ENCODE measurements at regions not wholly inside any gene's neighbourhood (a gene's known extent, or its start where the extent isn't known, plus 50 kb on each side); places are given as distances from the start of the nearest gene placed in this dataset.
"Not testable (repeated sequence)": the region's sequence is repeated elsewhere in the genome, so short reads cannot be mapped to it uniquely, and the experiment has no call there.

GRCh38 chr9:78982849-78983248 lies 588.9 kb upstream of the TLE4 start:
- Histone ChIP-seq H3K9ac (ENCODE audit: low read depth in 2 of 2, low read length in 2 of 2) (no peak overlapping the region), H3K4me1 (no peaks in the 10 kb centered on the region), H3K9me3 (peaks cover 3% of the 10 kb centered on the region), H3K27me3 (no peaks in the 10 kb centered on the region), H3K36me3 (no peaks in the 10 kb centered on the region), H3K4me3 (no peak overlapping the region), H3K27ac (no peak overlapping the region)
- intact Hi-C loops (cut with DNase I) = no loop called here
- TF ChIP-seq, protein P1, sequence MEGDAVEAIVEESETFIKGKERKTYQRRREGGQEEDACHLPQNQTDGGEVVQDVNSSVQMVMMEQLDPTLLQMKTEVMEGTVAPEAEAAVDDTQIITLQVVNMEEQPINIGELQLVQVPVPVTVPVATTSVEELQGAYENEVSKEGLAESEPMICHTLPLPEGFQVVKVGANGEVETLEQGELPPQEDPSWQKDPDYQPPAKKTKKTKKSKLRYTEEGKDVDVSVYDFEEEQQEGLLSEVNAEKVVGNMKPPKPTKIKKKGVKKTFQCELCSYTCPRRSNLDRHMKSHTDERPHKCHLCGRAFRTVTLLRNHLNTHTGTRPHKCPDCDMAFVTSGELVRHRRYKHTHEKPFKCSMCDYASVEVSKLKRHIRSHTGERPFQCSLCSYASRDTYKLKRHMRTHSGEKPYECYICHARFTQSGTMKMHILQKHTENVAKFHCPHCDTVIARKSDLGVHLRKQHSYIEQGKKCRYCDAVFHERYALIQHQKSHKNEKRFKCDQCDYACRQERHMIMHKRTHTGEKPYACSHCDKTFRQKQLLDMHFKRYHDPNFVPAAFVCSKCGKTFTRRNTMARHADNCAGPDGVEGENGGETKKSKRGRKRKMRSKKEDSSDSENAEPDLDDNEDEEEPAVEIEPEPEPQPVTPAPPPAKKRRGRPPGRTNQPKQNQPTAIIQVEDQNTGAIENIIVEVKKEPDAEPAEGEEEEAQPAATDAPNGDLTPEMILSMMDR (IDR thresholded peaks at IDR 0.05) = no peak
- no peak for DNase-seq

DNA sequence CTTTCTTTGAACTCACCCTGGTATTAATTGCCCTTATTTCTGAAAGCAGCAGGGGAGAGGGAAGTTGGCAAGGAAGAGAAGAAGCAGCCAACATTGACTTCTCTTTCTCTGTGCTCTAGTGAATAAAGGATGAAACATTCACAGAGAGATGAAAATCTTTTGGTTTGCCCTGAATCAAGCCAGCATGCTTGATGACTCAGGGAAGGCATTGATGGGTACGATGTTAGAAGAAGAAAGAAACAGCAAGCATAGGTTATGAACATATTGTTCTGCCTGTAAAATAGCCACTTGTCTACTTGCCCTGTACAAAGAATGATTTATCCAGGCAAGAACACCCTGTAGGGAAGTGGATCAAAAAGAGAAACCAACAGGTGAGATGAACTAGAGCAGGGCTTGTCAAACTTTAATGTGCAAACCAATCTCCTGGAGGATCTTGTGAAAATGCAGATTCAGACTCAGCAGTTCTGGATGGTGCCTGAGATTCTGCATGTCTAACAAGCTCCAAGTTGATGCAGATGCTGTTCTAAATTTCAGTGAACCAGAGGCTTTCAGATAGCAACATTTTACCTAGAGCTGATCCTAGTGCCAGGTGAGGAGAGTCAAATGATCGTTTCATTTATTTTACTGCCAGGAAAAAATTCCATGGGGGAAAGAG lies 586.6 kb upstream of the TLE4 start:
- Histone ChIP-seq H3K27me3 (no peaks in the 10 kb centered on the region), H3K9me3 (peaks cover 3% of the 10 kb centered on the region), H3K4me3 (no peak overlapping the region), H3K4me1 (no peaks in the 10 kb centered on the region), H3K27ac (no peak overlapping the region), H3K9ac (ENCODE audit: low read depth in 2 of 2, low read length in 2 of 2) (no peak overlapping the region), H3K36me3 (no peaks in the 10 kb centered on the region)
- intact Hi-C loops (cut with DNase I) = no loop called here
- DNase-seq = no peak
- TF ChIP-seq, protein P1 (IDR thresholded peaks at IDR 0.05) = no peak

DNA sequence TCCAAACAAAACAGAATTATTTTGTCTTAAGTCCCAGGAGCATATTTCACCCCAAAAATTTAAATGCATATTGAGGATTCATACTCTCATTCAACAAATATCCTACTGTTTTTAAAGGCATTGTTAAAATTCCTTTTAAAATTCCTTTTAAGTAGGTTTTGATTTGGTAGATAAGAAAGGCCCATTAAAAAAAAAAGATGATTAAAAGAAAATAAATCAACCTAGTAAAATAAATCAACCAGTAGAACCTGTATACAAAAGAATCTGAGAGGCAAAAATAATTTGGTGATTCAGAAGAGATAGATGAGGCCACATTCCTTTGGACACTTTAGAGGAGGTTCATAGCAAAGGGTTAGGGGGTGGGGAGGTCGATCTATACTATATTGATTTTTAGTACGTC lies 585.3 kb upstream of the TLE4 start:
- TF ChIP-seq, protein P1 (IDR thresholded peaks at IDR 0.05) = no peak
- H3K27me3 ChIP-seq = no peaks in the 10 kb centered on the region
- DNase-seq = no peak
- H3K27ac ChIP-seq = no peak overlapping the region
- intact Hi-C loops (cut with DNase I) = no loop called here
- H3K9ac ChIP-seq (ENCODE audit: low read depth in 2 of 2, low read length in 2 of 2) = no peak overlapping the region
- H3K9me3 ChIP-seq = peaks cover 3% of the 10 kb centered on the region
- no peak overlapping the region for H3K4me3 ChIP-seq
- no peaks in the 10 kb centered on the region for H3K4me1 ChIP-seq
- no peaks in the 10 kb centered on the region for H3K36me3 ChIP-seq

DNA sequence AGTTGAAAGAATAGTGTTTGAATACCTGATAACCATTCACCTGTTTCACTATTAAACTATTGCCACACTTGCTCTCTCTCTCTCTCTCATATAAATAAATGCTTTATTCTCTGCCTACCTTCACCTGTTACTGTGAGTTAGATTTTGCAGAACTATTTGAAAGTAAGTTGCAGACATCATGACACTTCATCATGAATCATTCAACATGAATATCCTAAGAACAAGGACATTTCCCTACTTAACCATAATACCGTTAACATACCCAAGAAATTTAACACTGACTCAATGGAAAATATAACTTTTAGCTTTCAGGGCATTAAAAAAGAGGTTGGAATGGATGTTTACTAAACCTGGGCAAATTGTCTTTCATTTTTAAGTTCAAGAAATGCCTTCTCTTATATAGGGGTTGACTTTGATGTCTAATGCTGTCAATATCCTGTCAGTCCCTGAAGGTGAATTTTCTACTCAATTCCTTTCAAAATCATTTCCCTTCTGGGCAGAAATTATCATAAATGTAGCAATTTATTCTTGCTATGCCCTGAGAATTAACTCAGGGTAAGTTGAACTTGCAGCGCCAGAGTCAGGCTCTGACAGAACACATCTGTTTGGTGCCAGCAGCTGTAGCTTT lies 582.6 kb upstream of the TLE4 start:
- intact Hi-C loops (cut with DNase I) = no loop called here
- H3K9ac ChIP-seq (ENCODE audit: low read depth in 2 of 2, low read length in 2 of 2) = no peak overlapping the region
- H3K4me3 ChIP-seq = no peak overlapping the region
- TF ChIP-seq, protein P1 (IDR thresholded peaks at IDR 0.05) = no peak
- no peaks in the 10 kb centered on the region for H3K4me1 ChIP-seq
- peaks cover 3% of the 10 kb centered on the region for H3K9me3 ChIP-seq
- no peaks in the 10 kb centered on the region for H3K36me3 ChIP-seq
- DNase-seq = no peak
- no peaks in the 10 kb centered on the region for H3K27me3 ChIP-seq
- H3K27ac ChIP-seq = no peak overlapping the region

DNA sequence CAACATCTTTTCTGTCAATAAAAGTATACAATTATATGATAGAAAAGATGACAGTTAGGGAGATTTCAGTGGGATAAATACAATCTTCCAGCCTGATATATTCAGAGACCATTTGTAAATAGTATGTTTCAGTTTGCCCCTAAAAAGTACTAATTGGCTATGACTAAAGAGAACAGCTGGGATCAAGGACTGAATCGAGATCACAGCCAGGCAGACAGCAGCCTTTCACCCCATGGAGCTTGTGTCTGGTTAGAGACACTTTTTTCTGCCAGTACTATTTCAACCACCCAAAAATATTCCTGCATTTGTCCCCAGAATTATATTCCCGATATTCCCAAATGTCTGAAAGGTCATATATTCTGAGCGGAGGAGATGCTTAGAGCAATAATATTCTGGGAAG lies 577.3 kb upstream of the TLE4 start:
- Histone ChIP-seq H3K9me3 (no peaks in the 10 kb centered on the region), H3K9ac (ENCODE audit: low read depth in 2 of 2, low read length in 2 of 2) (no peak overlapping the region), H3K4me1 (no peaks in the 10 kb centered on the region), H3K36me3 (no peaks in the 10 kb centered on the region), H3K4me3 (no peak overlapping the region), H3K27ac (no peak overlapping the region), H3K27me3 (no peaks in the 10 kb centered on the region)
- intact Hi-C loops (cut with DNase I) = no loop called here
- DNase-seq = no peak
- TF ChIP-seq, protein P1 (IDR thresholded peaks at IDR 0.05) = no peak

- H3K9me3 ChIP-seq; H3K36me3 ChIP-seq; H3K4me1 ChIP-seq; H3K9ac ChIP-seq (ENCODE audit: low read depth in 2 of 2, low read length in 2 of 2); H3K27ac ChIP-seq; H3K27me3 ChIP-seq; DNase-seq; intact Hi-C loops (cut with DNase I); H3K4me3 ChIP-seq: not testable (repeated sequence)
Measured at GRCh38 chr9:78994974-78995373, 576.8 kb upstream of the TLE4 start.

Data from colonic mucosa (tissue), 4 donors.